Natural killer cell treated with Interleukin-12 subunit alpha and Interleukin-12 subunit beta and Interleukin-15 and Interleukin-18, amount 100 ng/mL, for 72 hours (primary cell): ENCODE measurements at regions not wholly inside any gene's neighbourhood (a gene's known extent, or its start where the extent isn't known, plus 50 kb on each side); places are given as distances from the start of the nearest gene placed in this dataset.

ENCODE experiments used
- ATAC-seq, 2 donors: fragments of 150-1000 bp; cut with Tn5 transposase in 1 of 2; sonication (Bioruptor Pico), chemical (Tn5 transposase) in 1 of 2; 2 replicates each; pipeline ENCODE4 v1.10.0; 2021
- DNase-seq: peaks from one replicate; pipeline ENCODE4 v3.0.0; 2022; ENCODE audit warnings: low spot score
- H3K27ac Mint-ChIP-seq, 2 donors: 1 replicate in 1 of 2; 2 replicates in 1 of 2; pipeline ENCODE4 v1.8.0; 2022; ENCODE audit warnings: mixed read lengths in 2 of 2, mild to moderate bottlenecking in 1 of 2, moderate library complexity in 1 of 2
- H3K27me3 Mint-ChIP-seq, 2 donors: 1 replicate in 1 of 2; 2 replicates in 1 of 2; pipeline ENCODE4 v1.8.0; 2022; ENCODE audit warnings: mixed read lengths in 2 of 2
- H3K36me3 Mint-ChIP-seq: one replicate; pipeline ENCODE4 v1.8.0; 2022; ENCODE audit warnings: mixed read lengths
- H3K4me1 Mint-ChIP-seq, 2 donors: 1 replicate in 1 of 2; 2 replicates in 1 of 2; pipeline ENCODE4 v1.8.0; 2022; ENCODE audit warnings: low read depth in 2 of 2, mixed read lengths in 2 of 2, mild to moderate bottlenecking in 1 of 2
- H3K4me3 Mint-ChIP-seq: one replicate; pipeline ENCODE4 v1.8.0; 2022; ENCODE audit warnings: mixed read lengths
- H3K9me3 Mint-ChIP-seq: 2 replicates; pipeline ENCODE4 v1.8.0; 2022; ENCODE audit warnings: mixed read lengths

DNA sequence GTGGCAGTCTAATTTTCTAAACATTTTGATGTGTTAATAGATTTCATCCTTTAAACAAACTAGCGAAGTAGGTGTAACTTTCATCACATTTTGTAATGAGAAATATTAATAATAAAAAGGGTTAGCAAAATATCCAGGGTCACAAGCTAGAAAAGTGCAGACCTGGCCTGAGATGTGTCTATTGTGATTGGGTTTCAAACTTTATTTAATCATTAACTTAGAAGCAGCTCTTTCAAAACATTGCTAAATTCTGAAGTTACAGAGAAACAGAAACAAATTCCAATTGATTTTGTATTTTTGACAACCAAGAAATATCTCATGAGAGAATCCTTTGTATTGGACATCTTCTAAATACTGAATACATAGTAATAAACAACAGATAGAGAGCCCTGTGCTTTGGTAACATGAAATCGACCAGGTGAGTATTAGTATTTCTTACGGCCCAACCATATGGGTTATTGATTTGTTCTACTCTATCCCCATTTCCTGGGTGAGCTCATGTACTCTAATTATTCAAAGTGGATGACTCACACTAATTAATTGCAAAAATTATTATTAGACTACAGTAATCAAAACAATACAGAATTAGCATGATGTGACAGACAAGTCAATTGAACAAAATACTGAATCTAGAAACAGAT, 1093.8 kb upstream of the AGA start:
- Mint-ChIP-seq H3K36me3 (peaks cover 13% of the 10 kb centered on the region), H3K9me3 (peaks cover 14% of the 10 kb centered on the region), H3K4me3 (no peak overlapping the region), H3K27ac (no peak overlapping the region), H3K27me3 (no peaks in the 10 kb centered on the region), H3K4me1 (no peaks in the 10 kb centered on the region)
- DNase-seq = no peak
- ATAC-seq = no peak

DNA sequence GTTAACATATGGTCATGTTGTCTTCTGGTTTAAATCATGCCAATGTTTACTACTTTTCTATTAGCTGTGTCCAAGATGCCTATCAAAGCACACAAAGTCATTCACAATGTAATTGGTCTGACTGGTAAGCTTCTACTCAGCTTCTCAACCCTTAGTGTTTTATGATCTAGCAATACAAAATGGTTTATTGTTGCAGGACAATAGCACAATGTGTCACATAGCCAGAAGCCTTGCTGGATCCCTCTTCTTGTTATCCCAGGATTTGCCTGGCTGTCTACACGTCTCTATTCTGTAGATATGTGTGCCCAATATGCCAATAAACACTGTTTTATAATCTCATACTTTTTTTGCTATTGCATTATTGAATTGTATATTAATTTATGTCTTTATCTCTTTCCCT, 1111.0 kb upstream of the AGA start:
- Mint-ChIP-seq H3K4me1 (no peaks in the 10 kb centered on the region), H3K27ac (no peak overlapping the region), H3K4me3 (no peak overlapping the region), H3K9me3 (peaks cover 8% of the 10 kb centered on the region), H3K36me3 (no peaks in the 10 kb centered on the region), H3K27me3 (no peaks in the 10 kb centered on the region)
- no peak for ATAC-seq
- DNase-seq = no peak

DNA sequence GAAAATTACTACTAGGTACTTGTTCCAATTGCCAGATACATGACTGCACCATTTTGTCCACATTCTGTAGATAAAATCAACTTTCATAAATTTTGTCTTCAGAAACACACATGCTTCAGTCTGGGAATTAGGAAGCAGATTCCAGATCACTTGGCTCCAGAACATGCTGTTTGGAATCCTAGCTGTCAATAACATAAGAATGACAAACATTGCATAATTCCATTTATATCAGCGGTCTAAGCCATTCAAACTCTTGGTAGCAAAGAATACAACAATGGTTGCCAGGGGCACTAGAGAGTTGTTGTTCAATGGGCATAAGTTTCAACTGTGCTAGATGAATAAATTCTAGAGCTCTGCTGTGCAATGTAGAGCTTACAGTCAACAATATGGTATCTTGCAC, 1112.1 kb upstream of the AGA start:
- peaks cover 8% of the 10 kb centered on the region for H3K9me3 Mint-ChIP-seq
- H3K4me1 Mint-ChIP-seq = no peaks in the 10 kb centered on the region
- H3K27me3 Mint-ChIP-seq = no peaks in the 10 kb centered on the region
- DNase-seq (no peak), ATAC-seq (no peak)
- no peak overlapping the region for H3K27ac Mint-ChIP-seq
- H3K4me3 Mint-ChIP-seq = no peak overlapping the region
- H3K36me3 Mint-ChIP-seq = no peaks in the 10 kb centered on the region

GRCh38 chr4:178556796-178557195, 1114.6 kb upstream of the AGA start:
- no peak for DNase-seq
- no peaks in the 10 kb centered on the region for H3K27me3 Mint-ChIP-seq
- no peak overlapping the region for H3K27ac Mint-ChIP-seq
- H3K4me3 Mint-ChIP-seq = no peak overlapping the region
- no peaks in the 10 kb centered on the region for H3K4me1 Mint-ChIP-seq
- no peak for ATAC-seq
- H3K9me3 Mint-ChIP-seq = peaks cover 13% of the 10 kb centered on the region
- no peaks in the 10 kb centered on the region for H3K36me3 Mint-ChIP-seq

- Mint-ChIP-seq H3K4me3 (no peak overlapping the region), H3K27ac (no peak overlapping the region), H3K4me1 (no peaks in the 10 kb centered on the region), H3K9me3 (peaks cover 4% of the 10 kb centered on the region), H3K36me3 (no peaks in the 10 kb centered on the region), H3K27me3 (no peaks in the 10 kb centered on the region)
- no peak for ATAC-seq
- DNase-seq = no peak
Measured at GRCh38 chr4:178577933-178578332, 1135.7 kb upstream of the AGA start.

DNA sequence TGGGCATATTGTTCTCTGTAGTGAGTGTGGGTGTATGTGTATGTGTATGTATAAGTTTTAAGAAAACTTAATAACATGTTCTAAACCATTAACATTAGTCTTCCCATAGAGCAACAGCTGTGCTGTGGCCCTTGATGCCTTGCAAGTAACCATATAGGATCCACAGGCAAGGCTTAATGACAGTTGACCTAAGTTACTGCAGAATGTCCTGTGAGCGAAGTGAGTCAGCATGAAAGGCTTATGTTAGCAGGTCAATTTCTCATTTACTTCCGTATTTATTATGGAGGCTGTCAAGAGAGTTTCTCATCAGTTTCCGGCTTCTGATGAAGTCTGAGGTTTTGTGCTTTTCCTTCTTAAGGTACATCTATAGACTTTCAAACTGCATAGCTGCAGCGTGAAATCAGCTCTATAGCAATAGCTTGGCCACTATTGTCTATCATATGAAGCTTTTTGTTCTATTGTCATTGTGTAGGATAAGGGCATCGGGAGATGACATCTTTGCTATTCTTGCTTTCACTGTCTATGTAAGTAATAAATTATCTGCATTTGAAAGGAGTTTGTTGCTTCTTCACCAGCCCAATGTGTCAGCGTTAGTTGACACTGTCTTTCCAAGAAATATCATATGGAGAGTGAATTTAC, 1153.4 kb upstream of the AGA start:
- ATAC-seq (no peak), DNase-seq (no peak)
- Mint-ChIP-seq H3K9me3 (peaks cover 10% of the 10 kb centered on the region), H3K36me3 (peaks cover 12% of the 10 kb centered on the region), H3K27me3 (no peaks in the 10 kb centered on the region), H3K27ac (no peak overlapping the region), H3K4me3 (no peak overlapping the region), H3K4me1 (no peaks in the 10 kb centered on the region)

GRCh38 chr4:178598672-178599071, 1156.4 kb upstream of the AGA start:
- Mint-ChIP-seq H3K4me3 (no peak overlapping the region), H3K27ac (no peak overlapping the region), H3K4me1 (no peaks in the 10 kb centered on the region), H3K9me3 (peaks cover 6% of the 10 kb centered on the region), H3K36me3 (peaks cover 12% of the 10 kb centered on the region), H3K27me3 (no peaks in the 10 kb centered on the region)
- DNase-seq (no peak), ATAC-seq (no peak)

DNA sequence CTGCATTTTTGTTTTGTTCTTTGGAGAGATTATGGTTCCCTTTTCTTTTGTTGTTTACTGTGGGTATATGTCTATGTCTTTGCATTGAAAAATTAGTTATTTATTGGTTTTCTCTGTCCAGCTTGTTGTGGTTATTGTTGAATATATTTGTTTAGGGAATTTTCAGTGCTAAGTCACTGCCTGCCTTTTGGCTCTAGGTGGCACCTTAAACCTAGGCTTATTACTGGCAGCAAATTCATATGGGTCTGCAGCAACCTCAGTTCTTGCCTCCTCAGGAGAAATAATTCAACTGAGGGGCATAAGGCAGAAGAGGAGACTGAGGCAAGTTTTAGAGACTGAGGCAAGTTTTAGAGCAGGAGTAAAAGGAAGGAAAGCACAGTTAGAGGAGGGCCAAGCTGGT, 1157.3 kb upstream of the AGA start:
- H3K9me3 Mint-ChIP-seq = peaks cover 6% of the 10 kb centered on the region
- no peaks in the 10 kb centered on the region for H3K27me3 Mint-ChIP-seq
- DNase-seq (no peak), ATAC-seq (no peak)
- H3K27ac Mint-ChIP-seq = no peak overlapping the region
- no peak overlapping the region for H3K4me3 Mint-ChIP-seq
- H3K4me1 Mint-ChIP-seq = no peaks in the 10 kb centered on the region
- H3K36me3 Mint-ChIP-seq = peaks cover 12% of the 10 kb centered on the region

DNA sequence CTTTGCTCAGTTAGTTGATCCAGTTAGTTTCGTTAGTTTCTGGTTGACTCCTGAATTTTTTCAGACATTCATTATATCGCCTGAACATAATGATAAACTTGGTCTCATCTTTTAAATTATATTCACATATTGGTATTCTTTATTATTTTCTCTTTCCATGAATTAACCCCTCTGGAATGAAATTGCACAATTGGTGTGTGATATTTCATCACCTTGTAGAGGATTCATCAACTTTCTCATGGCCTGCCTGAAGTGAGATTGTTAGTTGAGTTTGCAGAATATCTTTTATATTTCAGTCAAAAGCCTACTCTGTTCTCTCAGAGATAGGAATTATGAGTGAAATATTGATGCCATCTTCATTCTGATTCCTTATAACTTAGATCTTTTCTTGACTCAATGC, 1160.6 kb upstream of the AGA start:
- H3K9me3 Mint-ChIP-seq = peaks cover 9% of the 10 kb centered on the region
- no peak overlapping the region for H3K27ac Mint-ChIP-seq
- no peaks in the 10 kb centered on the region for H3K4me1 Mint-ChIP-seq
- no peak for ATAC-seq
- DNase-seq = no peak
- no peak overlapping the region for H3K4me3 Mint-ChIP-seq
- H3K36me3 Mint-ChIP-seq = peaks cover 12% of the 10 kb centered on the region
- H3K27me3 Mint-ChIP-seq = no peaks in the 10 kb centered on the region

DNA sequence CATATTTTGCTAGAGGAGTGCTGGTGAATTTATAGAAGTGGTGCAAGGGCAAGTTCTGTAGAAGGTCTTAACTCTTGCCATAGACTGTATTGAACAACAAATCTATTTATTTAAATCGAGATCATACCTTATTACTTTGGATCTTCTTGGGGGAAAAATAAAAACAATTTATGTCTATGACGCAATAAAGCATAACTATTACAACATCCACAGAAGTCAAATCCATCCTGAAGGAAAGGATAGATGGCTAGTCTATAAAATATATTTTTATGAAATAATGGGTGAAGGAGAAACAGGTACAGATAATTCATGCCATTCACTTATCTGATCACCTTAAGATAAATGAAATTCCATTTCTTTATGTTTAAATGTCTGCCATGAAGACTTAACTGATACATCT, 1168.8 kb upstream of the AGA start:
- Mint-ChIP-seq H3K27ac (no peak overlapping the region), H3K9me3 (peaks cover 10% of the 10 kb centered on the region), H3K4me3 (no peak overlapping the region), H3K27me3 (no peaks in the 10 kb centered on the region), H3K4me1 (no peaks in the 10 kb centered on the region), H3K36me3 (no peaks in the 10 kb centered on the region)
- DNase-seq (no peak), ATAC-seq (no peak)

DNA sequence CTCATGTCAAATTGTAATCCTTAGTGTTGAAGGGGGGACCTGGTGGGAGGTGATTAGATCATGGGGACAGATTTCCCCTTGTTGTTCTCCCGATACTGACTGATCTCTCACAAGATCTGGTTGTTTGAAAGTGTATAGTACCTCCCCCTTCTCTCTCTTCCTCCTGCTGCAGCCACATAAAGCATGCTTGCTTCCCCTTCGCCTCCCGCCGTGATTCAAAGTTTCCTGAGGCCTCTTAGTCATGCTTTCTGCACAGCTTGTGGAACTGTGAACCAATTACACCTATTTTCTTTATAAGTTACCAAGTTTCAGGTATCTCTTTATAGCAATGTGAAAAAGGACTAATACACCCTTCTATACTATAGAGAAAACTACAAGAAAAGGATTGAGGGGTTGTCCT, 1170.5 kb upstream of the AGA start:
- no peak for DNase-seq
- no peak overlapping the region for H3K4me3 Mint-ChIP-seq
- ATAC-seq = no peak
- H3K36me3 Mint-ChIP-seq = no peaks in the 10 kb centered on the region
- no peak overlapping the region for H3K27ac Mint-ChIP-seq
- H3K9me3 Mint-ChIP-seq = peaks cover 13% of the 10 kb centered on the region
- H3K4me1 Mint-ChIP-seq = no peaks in the 10 kb centered on the region
- H3K27me3 Mint-ChIP-seq = no peaks in the 10 kb centered on the region

DNA sequence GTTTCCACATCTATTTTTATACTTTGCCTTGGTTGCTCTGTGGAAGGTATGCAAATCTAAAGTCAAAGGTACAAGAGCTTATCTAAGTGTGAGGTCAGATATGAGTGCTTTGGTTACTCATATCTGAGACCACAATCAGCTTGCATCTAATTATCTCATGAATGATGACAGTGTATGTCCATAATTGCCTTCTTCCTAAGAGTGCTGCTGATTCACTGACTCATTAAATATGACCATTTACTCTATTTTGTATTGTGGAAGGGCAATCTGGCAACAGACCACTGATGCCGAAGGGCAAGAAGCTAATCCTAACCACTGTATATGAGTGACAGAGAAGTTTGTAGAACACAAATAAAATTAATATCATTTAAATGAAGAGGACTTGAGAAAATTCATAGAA, 1190.2 kb upstream of the AGA start:
- Mint-ChIP-seq H3K9me3 (peaks cover 11% of the 10 kb centered on the region), H3K4me3 (no peak overlapping the region), H3K36me3 (peaks cover 5% of the 10 kb centered on the region), H3K4me1 (no peaks in the 10 kb centered on the region), H3K27ac (no peak overlapping the region), H3K27me3 (no peaks in the 10 kb centered on the region)
- no peak for DNase-seq
- ATAC-seq = no peak

DNA sequence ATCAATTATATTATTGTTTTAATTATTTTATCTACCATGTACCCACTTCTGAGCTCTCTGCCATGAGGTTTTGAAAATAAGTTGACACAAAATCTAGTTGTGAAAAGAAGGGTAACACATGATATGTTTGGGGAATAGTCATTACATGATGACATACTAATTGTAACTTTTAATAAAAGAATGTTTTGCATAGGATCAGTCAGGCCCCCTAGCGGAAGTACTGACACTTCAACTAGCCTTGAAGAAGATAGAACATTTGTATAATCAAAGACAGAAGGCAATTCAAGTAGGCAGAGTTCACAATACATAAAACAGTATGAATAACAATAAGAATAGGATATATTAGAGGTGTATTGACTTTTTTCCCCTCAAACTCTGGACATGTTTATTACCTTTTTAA, 1191.0 kb upstream of the AGA start:
- DNase-seq (no peak), ATAC-seq (no peak)
- Mint-ChIP-seq H3K27ac (no peak overlapping the region), H3K9me3 (peaks cover 18% of the 10 kb centered on the region), H3K4me3 (no peak overlapping the region), H3K36me3 (peaks cover 12% of the 10 kb centered on the region), H3K4me1 (no peaks in the 10 kb centered on the region), H3K27me3 (no peaks in the 10 kb centered on the region)

DNA sequence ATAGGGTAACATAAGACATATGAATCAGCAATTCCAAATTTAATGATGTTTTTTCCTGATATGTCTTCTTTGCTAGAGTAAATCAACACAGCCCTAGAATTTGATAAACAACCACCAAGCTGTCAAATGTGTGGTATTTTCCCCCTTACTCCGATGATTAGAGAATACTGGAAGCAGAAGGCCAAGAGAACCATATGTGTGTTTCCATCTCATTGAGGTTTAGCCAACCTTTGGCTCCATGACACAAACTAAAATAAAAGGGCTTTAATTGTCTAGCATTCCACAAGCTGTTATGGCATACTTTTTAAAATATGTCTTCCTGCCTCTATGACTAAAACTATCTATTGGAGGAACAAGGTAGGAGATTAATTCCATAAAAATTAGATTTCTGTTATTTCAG, 1222.4 kb upstream of the AGA start:
- no peaks in the 10 kb centered on the region for H3K4me1 Mint-ChIP-seq
- H3K4me3 Mint-ChIP-seq = no peak overlapping the region
- H3K27me3 Mint-ChIP-seq = no peaks in the 10 kb centered on the region

GRCh38 chr4:178665916-178666315, 1223.7 kb upstream of the AGA start:
- Mint-ChIP-seq H3K27me3 (no peaks in the 10 kb centered on the region), H3K4me3 (no peak overlapping the region), H3K9me3 (peaks cover 7% of the 10 kb centered on the region), H3K4me1 (no peaks in the 10 kb centered on the region), H3K27ac (no peak overlapping the region), H3K36me3 (no peaks in the 10 kb centered on the region)
- no peak for DNase-seq
- ATAC-seq = no peak

More for the DNA sequence above, 1222.4 kb upstream of the AGA start:
- no peak overlapping the region for H3K27ac Mint-ChIP-seq
- H3K9me3 Mint-ChIP-seq = peaks cover 3% of the 10 kb centered on the region
- DNase-seq (no peak), ATAC-seq (no peak)
- H3K36me3 Mint-ChIP-seq = no peaks in the 10 kb centered on the region
